ENCODE measurements at regions not wholly inside any gene's neighbourhood (a gene's known extent, or its start where the extent isn't known, plus 50 kb on each side); places are given as distances from the start of the nearest gene placed in this dataset.
"Not testable (repeated sequence)": the region's sequence is repeated elsewhere in the genome, so short reads cannot be mapped to it uniquely, and the experiment has no call there.

DNA sequence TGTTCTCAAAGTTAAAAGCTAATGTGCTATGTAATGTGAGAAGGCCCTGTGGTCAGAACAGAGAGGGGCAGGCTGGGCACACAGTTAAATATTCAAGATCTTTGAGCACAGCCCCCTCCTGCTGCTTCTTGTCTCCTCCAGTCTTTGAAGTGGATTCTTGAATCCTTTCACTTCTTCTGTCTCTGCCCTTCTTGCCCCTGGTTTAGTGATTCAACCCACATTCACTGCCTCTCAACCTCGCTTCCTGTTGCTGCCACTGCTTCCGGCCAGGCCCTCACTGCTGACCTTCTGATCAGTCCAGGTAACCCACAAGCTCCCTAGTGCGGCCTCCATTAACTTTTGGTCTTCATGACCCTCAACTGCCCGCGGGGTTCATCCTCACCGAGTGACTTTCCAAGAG lies 417.3 kb upstream of the NOX3 start:
- Histone ChIP-seq H3K4me1 (no peaks in the 10 kb centered on the region), H3K27ac (no peak overlapping the region), H3K36me3 (no peaks in the 10 kb centered on the region), H3K9me3 (no peaks in the 10 kb centered on the region), H3K4me3 (no peak overlapping the region), H3K27me3 (no peaks in the 10 kb centered on the region)
- 76 to 83% methylated on average over 6 of the region's 6 CpGs for WGBS, 2 donors
- no peak for DNase-seq
- no peak for ATAC-seq (ENCODE audit: low FRiP score in 2 of 2)
- TF ChIP-seq POLR2A (IDR thresholded peaks at IDR 0.05) (no peak), EP300 (IDR thresholded peaks at IDR 0.05) (no peak)
- TF ChIP-seq, protein P1, sequence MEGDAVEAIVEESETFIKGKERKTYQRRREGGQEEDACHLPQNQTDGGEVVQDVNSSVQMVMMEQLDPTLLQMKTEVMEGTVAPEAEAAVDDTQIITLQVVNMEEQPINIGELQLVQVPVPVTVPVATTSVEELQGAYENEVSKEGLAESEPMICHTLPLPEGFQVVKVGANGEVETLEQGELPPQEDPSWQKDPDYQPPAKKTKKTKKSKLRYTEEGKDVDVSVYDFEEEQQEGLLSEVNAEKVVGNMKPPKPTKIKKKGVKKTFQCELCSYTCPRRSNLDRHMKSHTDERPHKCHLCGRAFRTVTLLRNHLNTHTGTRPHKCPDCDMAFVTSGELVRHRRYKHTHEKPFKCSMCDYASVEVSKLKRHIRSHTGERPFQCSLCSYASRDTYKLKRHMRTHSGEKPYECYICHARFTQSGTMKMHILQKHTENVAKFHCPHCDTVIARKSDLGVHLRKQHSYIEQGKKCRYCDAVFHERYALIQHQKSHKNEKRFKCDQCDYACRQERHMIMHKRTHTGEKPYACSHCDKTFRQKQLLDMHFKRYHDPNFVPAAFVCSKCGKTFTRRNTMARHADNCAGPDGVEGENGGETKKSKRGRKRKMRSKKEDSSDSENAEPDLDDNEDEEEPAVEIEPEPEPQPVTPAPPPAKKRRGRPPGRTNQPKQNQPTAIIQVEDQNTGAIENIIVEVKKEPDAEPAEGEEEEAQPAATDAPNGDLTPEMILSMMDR (IDR thresholded peaks at IDR 0.05): no peak

DNA sequence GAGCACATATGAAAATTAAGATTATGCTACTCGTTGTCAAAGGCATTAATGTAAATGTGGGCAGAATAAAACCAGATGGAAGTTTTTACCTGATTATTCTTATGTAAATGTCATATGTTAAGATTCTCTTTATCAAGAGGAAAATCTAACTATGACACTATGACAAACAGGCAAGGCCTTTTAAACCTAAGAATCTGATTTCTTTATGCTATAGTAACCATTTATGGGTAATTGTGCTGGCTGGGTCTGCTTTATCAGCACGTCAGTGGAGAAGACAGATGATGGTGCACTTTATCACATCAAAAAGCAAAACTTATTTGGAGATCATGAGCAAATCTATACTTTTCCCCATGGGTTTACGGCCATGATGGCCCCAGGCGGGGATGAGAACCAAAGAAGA lies 412.0 kb upstream of the NOX3 start:
- no peaks in the 10 kb centered on the region for H3K27me3 ChIP-seq
- no peak for ATAC-seq (ENCODE audit: low FRiP score in 2 of 2)
- TF ChIP-seq, protein P1 (IDR thresholded peaks at IDR 0.05): no peak
- TF ChIP-seq POLR2A (IDR thresholded peaks at IDR 0.05) (no peak), EP300 (IDR thresholded peaks at IDR 0.05) (no peak), POLR2AphosphoS5 (IDR thresholded peaks at IDR 0.05) (no peak)
- no peak overlapping the region for H3K4me3 ChIP-seq
- H3K27ac ChIP-seq: no peak overlapping the region
- H3K36me3 ChIP-seq: no peaks in the 10 kb centered on the region
- WGBS, 2 donors: 91 to 93% methylated on average over 4 of the region's 4 CpGs
- no peaks in the 10 kb centered on the region for H3K4me1 ChIP-seq
- DNase-seq: no peak
- peaks cover 0 to 3% (median 0%) of the 10 kb centered on the region in 4 donors for H3K9me3 ChIP-seq

DNA sequence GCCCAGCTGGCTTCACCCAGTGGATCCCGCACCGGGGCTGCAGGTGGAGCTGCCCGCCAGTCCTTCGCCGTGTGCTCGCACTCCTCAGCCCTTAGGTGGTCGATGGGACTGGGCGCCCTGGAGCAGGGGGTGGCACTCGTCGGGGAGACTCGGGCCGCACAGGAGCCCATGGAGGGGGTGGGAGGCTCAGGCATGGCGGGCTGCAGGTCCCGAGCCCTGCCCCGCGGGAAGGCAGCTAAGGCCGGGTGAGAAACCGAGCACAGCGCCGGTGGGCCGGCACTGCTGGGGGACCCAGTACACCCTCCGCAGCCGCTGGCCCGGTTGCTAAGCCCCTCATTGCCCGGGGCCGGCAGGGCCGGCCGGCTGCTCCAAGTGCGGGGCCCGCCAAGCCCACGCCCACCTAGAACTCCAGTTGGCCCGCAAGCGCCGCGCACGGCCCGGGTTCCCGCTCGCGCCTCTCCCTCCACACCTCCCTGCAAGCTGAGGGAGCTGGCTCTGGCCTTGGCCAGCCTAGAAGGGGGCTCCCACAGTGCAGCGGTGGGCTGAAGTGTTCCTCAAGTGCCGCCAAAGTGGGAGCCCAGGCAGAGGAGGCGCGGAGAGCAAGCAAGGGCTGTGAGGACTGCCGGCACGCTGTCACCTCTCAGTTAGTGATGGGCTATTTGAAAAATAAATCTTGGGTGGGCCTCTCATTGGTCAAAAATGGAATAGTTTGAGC lies 411.2 kb upstream of the NOX3 start:
- ATAC-seq (ENCODE audit: low FRiP score in 2 of 2); H3K4me3 ChIP-seq; H3K36me3 ChIP-seq; H3K4me1 ChIP-seq; H3K27ac ChIP-seq; H3K9me3 ChIP-seq; H3K27me3 ChIP-seq: not testable (repeated sequence)
- peak in 1 of 2 donors; percentile 73 for DNase-seq
- WGBS, 2 donors: 97 to 100% methylated on average over 13 to 24 of the region's 46 CpGs

DNA sequence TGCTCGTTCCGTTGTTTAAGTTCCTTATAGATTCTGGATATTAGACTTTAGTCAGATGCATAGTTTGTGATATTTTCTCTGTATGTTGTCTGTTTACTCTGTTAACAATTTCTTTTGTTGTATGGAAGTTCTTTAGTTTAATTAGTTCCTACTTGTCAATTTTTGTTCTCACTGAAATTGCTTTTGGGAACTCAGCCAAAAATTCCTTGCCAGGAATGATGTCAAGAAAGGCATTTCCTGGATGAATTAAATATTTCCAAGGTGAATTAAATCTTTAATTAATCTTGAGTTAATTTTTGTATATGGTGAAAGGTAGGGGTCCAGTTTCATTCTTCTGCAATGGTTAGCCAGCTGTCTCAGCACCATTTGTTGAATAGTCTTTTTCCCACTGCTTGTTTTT lies 406.2 kb upstream of the NOX3 start:
- ATAC-seq (ENCODE audit: low FRiP score in 2 of 2) (no peak), DNase-seq (no peak)
- H3K4me1 ChIP-seq: no peaks in the 10 kb centered on the region
- H3K36me3 ChIP-seq: no peaks in the 10 kb centered on the region
- H3K4me3 ChIP-seq: no peak overlapping the region
- H3K27ac ChIP-seq: no peak overlapping the region
- no peaks in the 10 kb centered on the region for H3K27me3 ChIP-seq
- WGBS, 2 donors: 87 to 90% methylated on average over 2 of the region's 2 CpGs
- TF ChIP-seq POLR2AphosphoS5 (IDR thresholded peaks at IDR 0.05): no peak
- TF ChIP-seq EP300 (IDR thresholded peaks at IDR 0.05): no peak
- TF ChIP-seq, protein P1 (IDR thresholded peaks at IDR 0.05): no peak
- no peak for TF ChIP-seq POLR2A (IDR thresholded peaks at IDR 0.05)
- peaks cover 0 to 13% (median 4%) of the 10 kb centered on the region in 4 donors for H3K9me3 ChIP-seq

DNA sequence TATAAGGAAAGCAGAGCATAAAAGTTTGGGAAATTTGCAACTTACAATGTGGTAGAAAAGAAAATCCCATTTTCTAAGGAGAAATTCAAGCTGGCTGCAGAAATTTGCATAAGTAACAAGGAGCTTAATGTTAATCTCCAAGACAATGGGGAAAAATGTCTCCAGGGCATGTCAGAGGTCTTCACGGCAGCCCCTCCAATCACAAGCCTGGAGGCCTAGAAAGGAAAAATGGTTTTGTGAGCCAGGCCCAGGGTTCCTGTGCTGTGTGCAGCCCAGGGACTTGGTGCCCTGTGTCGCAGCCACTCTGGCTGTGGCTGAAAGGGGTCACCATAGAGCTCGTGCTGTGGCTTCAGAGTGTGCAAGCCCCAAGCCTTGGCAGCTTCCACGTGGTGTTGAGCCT lies 403.3 kb upstream of the NOX3 start:
- WGBS, 2 donors: 83 to 86% methylated on average over 4 of the region's 4 CpGs

DNA sequence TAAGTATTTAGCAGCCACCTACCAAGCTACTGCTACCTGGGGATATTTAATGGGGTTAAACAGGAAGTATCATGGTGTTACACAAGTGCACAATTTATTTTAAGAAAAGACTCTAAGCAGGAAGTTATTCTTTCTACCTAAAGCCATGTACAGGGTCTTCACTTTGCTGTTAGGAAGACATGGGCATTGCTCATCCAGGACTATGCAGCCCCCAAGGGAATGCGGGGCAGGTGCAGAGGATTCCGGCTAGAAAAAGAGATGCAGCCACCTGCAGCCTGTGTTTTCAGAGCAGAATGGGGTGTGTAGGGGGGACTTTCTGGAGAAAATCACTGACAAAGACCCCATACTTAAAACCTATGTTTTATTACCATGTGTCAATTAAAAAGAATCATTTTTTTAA lies 399.1 kb upstream of the NOX3 start:
- Histone ChIP-seq H3K9me3 (peaks cover 0 to 9% (median 3%) of the 10 kb centered on the region in 4 donors), H3K4me3 (no peak overlapping the region), H3K36me3 (no peaks in the 10 kb centered on the region), H3K4me1 (no peaks in the 10 kb centered on the region), H3K27me3 (no peaks in the 10 kb centered on the region), H3K27ac (no peak overlapping the region)
- TF ChIP-seq, protein P1 (IDR thresholded peaks at IDR 0.05): no peak
- TF ChIP-seq EP300 (IDR thresholded peaks at IDR 0.05) (no peak), POLR2A (IDR thresholded peaks at IDR 0.05) (no peak), POLR2AphosphoS5 (IDR thresholded peaks at IDR 0.05) (no peak)
- WGBS, 2 donors: 96 to 98% methylated on average over 2 of the region's 2 CpGs
- ATAC-seq (ENCODE audit: low FRiP score in 2 of 2) (no peak), DNase-seq (no peak)

More for the DNA sequence above, 403.3 kb upstream of the NOX3 start:
- ATAC-seq (ENCODE audit: low FRiP score in 2 of 2); H3K36me3 ChIP-seq; DNase-seq; H3K27ac ChIP-seq; H3K4me3 ChIP-seq; H3K4me1 ChIP-seq; H3K27me3 ChIP-seq: not testable (repeated sequence)
- H3K9me3 ChIP-seq: peaks cover 0 to 12% (median 4%) of the 10 kb centered on the region in 4 donors

Measured in upper lobe of left lung (tissue), 6 donors.